GM12874 (cell line): ENCODE measurements at regions not wholly inside any gene's neighbourhood (a gene's known extent, or its start where the extent isn't known, plus 50 kb on each side); places are given as distances from the start of the nearest gene placed in this dataset.

Experiments used
- CTCF ChIP-seq: IDR thresholded peaks from 2 replicates; pipeline ENCODE4 v1.5.1; 2011; ENCODE audit warnings: low read depth, mild to moderate bottlenecking, control low read depth, low read length, moderate library complexity; ENCODE audit not compliant: insufficient read depth

GRCh38 chr1:209531006-209531405 lies 52.5 kb upstream of the CAMK1G start:
- no peak for TF ChIP-seq CTCF

GRCh38 chr1:209531549-209531948 lies 52.0 kb upstream of the CAMK1G start:
- TF ChIP-seq CTCF: no peak
